HepG2 (cell line): ENCODE measurements at regions not wholly inside any gene's neighbourhood (a gene's known extent, or its start where the extent isn't known, plus 50 kb on each side); places are given as distances from the start of the nearest gene placed in this dataset.

Experiments used
- ATAC-seq: fragments of 200-7000 bp; cut with Tn5 transposase; 3 replicates; pipeline ENCODE4 v1.9.1; 2020; ENCODE audit warnings: mild to moderate bottlenecking, moderate library complexity
- BruUV-seq: library from RNA; stranded (reverse); fragments of 400-500 nt; replicated peaks from 2 replicates; lab custom pipeline; 2021; lab: Mats Ljungman, UMichigan
- CTCF ChIA-PET: fragments of 300-600 bp; formaldehyde crosslinking; extraction: SDS; loops from one replicate; lab custom pipeline; 2021; ENCODE audit warnings: low total read pairs, inconsistent platforms, low intra/inter-chr PET ratio; lab: Yijun Ruan, JAX
- POLR2A ChIA-PET: fragments of 350-600 bp; sonication (Branson Sonifier 250); formaldehyde crosslinking; loops from one replicate; lab custom pipeline; 2020; ENCODE audit warnings: antibody characterized with exemption, inconsistent platforms; lab: Yijun Ruan, JAX
- DNase-seq: peaks from one replicate; pipeline ENCODE4 v3.0.0-alpha.2; 2015; ENCODE audit warnings: low spot score
- FAIRE-seq: peaks from 3 replicates; lab custom pipeline; 2011; peaks lifted over from hg19 to GRCh38; lab: Jason Lieb, UNC
- H2AFZ ChIP-seq: one replicate; pipeline ENCODE4 v1.6.1; 2011; ENCODE audit warnings: low read length, inconsistent platforms
- H3K27ac ChIP-seq: fragments of 300-600 bp; 3 replicates; pipeline ENCODE4 v1.8.0; 2011; ENCODE audit warnings: mixed run types, mild to moderate bottlenecking, mixed read lengths, low read length, inconsistent platforms; ENCODE audit not compliant: insufficient read depth; ENCODE audit errors: extremely low read length
- H3K27me3 ChIP-seq, 2 experiments: fragments of 200-600 bp in 1 of 2; 2 replicates in 1 of 2; 3 replicates in 1 of 2; pipeline versions ENCODE4 v1.6.0 to v1.8.0; 2011; ENCODE audit warnings: low read length in 2 of 2, mild to moderate bottlenecking in 2 of 2, moderate library complexity in 2 of 2, inconsistent platforms in 1 of 2; ENCODE audit not compliant: insufficient read depth in 2 of 2, control insufficient read depth in 1 of 2
- H3K36me3 ChIP-seq, 2 experiments: fragments of 200-600 bp in 1 of 2; replicated peaks in 1 of 2; 2 replicates in 1 of 2; 3 replicates in 1 of 2; pipeline versions ENCODE4 v1.5.1 to v1.8.0; 2011; ENCODE audit warnings: low read length in 2 of 2, inconsistent platforms in 1 of 2; ENCODE audit not compliant: insufficient read depth in 2 of 2, control insufficient read depth in 1 of 2
- H3K4me1 ChIP-seq: 2 replicates; pipeline ENCODE4 v1.5.1; 2012; ENCODE audit warnings: low read length, inconsistent platforms; ENCODE audit not compliant: insufficient read depth
- H3K4me2 ChIP-seq: 2 replicates; pipeline ENCODE4 v1.6.0; 2011; ENCODE audit warnings: low read depth, low read length, inconsistent platforms
- H3K4me3 ChIP-seq, 3 experiments: fragments of 200-600 bp in 1 of 3; sonication (generic), shearing (Covaris generic) in 1 of 3; replicated peaks in 1 of 3; 2 replicates each; pipeline ENCODE4 v1.5.1; 2011 to 2016; ENCODE audit warnings: low read length in 3 of 3, inconsistent platforms in 2 of 3, low read depth in 2 of 3, mild to moderate bottlenecking in 2 of 3, control low read depth in 1 of 3, mixed read lengths in 1 of 3; ENCODE audit not compliant: insufficient read depth in 1 of 3
- H3K79me2 ChIP-seq: one replicate; pipeline ENCODE4 v1.6.1; 2011; ENCODE audit warnings: low read length, inconsistent platforms; ENCODE audit not compliant: insufficient read depth
- H3K9ac ChIP-seq: 2 replicates; pipeline ENCODE4 v1.6.0; 2011; ENCODE audit warnings: mild to moderate bottlenecking, low read depth, low read length, inconsistent platforms; ENCODE audit not compliant: insufficient read depth
- H3K9me3 ChIP-seq: 2 replicates; pipeline ENCODE4 v1.5.1; 2012; ENCODE audit warnings: mild to moderate bottlenecking, low read length
- H4K20me1 ChIP-seq: 2 replicates; pipeline ENCODE4 v1.6.0; 2011; ENCODE audit warnings: inconsistent platforms, mild to moderate bottlenecking, low read length, moderate library complexity; ENCODE audit not compliant: insufficient read depth
- FOXK2 ChIP-seq: fragments of 450-650 bp; IDR thresholded peaks from 2 replicates; pipeline ENCODE4 v1.6.1; 2016
- HMGA1 ChIP-seq: sonication (generic); formaldehyde crosslinking; conservative IDR thresholded peaks from 2 replicates; pipeline ENCODE4 v1.4.0; 2020; ENCODE audit warnings: missing genetic modification reagents
- MXI1 ChIP-seq: IDR thresholded peaks from 3 replicates; pipeline ENCODE4 v1.6.1; 2012; ENCODE audit warnings: low read depth, low read length, inconsistent platforms, borderline replicate concordance
- NCOA5 ChIP-seq: sonication (generic); formaldehyde crosslinking; IDR thresholded peaks from 2 replicates; pipeline ENCODE4 v1.4.0; 2020; ENCODE audit warnings: missing genetic modification reagents
- SP5 ChIP-seq: IDR thresholded peaks from 2 replicates; pipeline ENCODE4 v1.6.1; 2016; ENCODE audit warnings: low read depth, borderline replicate concordance
- ZNF543 ChIP-seq: sonication (generic); formaldehyde crosslinking; IDR thresholded peaks from 2 replicates; pipeline ENCODE4 v1.4.0; 2020; ENCODE audit warnings: mild to moderate bottlenecking, missing genetic modification reagents
- ZNF737 ChIP-seq: sonication (generic); formaldehyde crosslinking; IDR thresholded peaks from 2 replicates; pipeline ENCODE4 v1.5.0; 2020; ENCODE audit warnings: missing genetic modification reagents, mild to moderate bottlenecking, borderline replicate concordance
- WGBS: methylation state at CpG from one replicate; pipeline ENCODE4 v1.1.6; 2017; ENCODE audit warnings: low lambda C conversion rate; 5-methylcytosine and 5-hydroxymethylcytosine counted together
- in situ Hi-C: cut with HindIII; loops from 2 replicates; pipeline ENCODE4 v1.10.0; 2017; ENCODE audit warnings: low pct_unique_long_range_greater_than_20kb; ENCODE audit not compliant: extremely low pct_ligation_motif_present
- intact Hi-C: fragments of 100-400 bp; cut with micrococcal nuclease; formaldehyde crosslinking; loops from one replicate; pipeline ENCODE4 v1.10.0; 2022; ENCODE audit not compliant: unreplicated experiment

DNA sequence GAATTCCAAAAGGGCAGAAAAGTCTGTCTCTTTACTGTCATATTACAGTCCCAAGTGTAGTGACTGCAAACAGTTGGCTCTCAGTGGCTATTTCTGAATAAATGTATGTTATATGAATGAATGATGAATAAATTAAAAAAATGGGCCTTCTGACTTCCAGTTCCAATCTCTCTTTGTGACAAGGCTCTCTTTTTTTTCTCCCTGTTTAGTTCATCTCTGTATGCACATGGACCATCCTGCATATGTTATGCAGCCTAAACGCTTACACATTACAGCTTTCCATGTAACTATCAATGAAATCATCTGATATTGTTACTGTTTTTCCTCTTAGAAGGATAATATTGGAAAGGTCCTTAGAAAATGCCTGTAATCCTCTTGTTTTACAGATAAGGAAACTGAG, 363.0 kb downstream of the NUF2 start:
- H3K4me2 ChIP-seq, result no peak overlapping the region
- DNase-seq (no peak), FAIRE-seq (no peak), ATAC-seq (no peak)
- H4K20me1 ChIP-seq, result no peaks in the 10 kb centered on the region
- TF ChIP-seq ZNF737 (CRISPR knock-in tag), result no peak
- no peak for TF ChIP-seq FOXK2
- no peak for TF ChIP-seq HMGA1 (CRISPR knock-in tag)
- TF ChIP-seq ZNF543 (CRISPR knock-in tag), result no peak
- TF ChIP-seq MXI1, result no peak
- ChIA-PET CTCF (no interaction called here), POLR2A (no interaction called here)
- no peaks in the 10 kb centered on the region for H3K36me3 ChIP-seq
- BruUV-seq, result no TSS peak
- H3K9me3 ChIP-seq, result peaks cover 77% of the 10 kb centered on the region
- no peaks in the 10 kb centered on the region for H3K79me2 ChIP-seq
- H3K9ac ChIP-seq, result no peak overlapping the region
- H3K4me3 ChIP-seq, result no peak overlapping the region
- in situ Hi-C loops (no loop called here), intact Hi-C loops (no loop called here)
- no peak overlapping the region for H2AFZ ChIP-seq
- 4% methylated on average over 1 of the region's 1 CpG for WGBS
- no peaks in the 10 kb centered on the region for H3K4me1 ChIP-seq
- H3K27ac ChIP-seq, result no peak overlapping the region
- no peaks in the 10 kb centered on the region for H3K27me3 ChIP-seq

DNA sequence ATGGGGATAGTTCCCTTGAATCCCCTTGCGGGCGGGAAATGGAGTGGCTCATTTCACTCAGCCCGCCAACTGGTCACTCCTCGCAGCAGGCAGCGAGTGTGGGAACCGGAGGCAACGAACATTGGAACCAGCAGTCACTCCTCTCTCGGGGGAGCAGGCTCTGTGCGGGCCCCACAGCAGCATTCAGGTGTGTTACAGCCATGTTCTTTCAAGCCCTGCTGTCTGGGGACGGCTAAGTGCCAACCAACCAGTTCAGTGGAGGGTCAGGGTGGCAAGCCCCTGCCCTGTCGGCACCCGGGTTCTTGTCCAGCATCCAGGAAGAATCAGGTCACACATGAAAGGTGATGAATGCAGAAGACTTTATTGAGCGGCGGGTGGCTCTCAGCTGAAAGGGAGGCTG, 370.5 kb downstream of the NUF2 start:
- Histone ChIP-seq H3K79me2 (no peaks in the 10 kb centered on the region), H3K9ac (no peak overlapping the region), H3K36me3 (no peaks in the 10 kb centered on the region), H3K4me3 (no peak overlapping the region), H3K27ac (no peak overlapping the region), H2AFZ (no peak overlapping the region), H3K27me3 (no peaks in the 10 kb centered on the region), H3K4me2 (no peak overlapping the region), H3K9me3 (peaks cover 50% of the 10 kb centered on the region), H4K20me1 (no peaks in the 10 kb centered on the region), H3K4me1 (no peaks in the 10 kb centered on the region)
- ChIA-PET POLR2A (no interaction called here), CTCF (no interaction called here)
- DNase-seq (no peak), ATAC-seq (no peak), FAIRE-seq (no peak)
- TF ChIP-seq NCOA5 (CRISPR knock-in tag), result no peak
- TF ChIP-seq SP5 (CRISPR knock-in tag), result no peak
- in situ Hi-C loops (no loop called here), intact Hi-C loops (no loop called here)
- WGBS, result 8% methylated on average over 11 of the region's 14 CpGs
- BruUV-seq, result no TSS peak
